H1 (cell line): ENCODE measurements at regions not wholly inside any gene's neighbourhood (a gene's known extent, or its start where the extent isn't known, plus 50 kb on each side); places are given as distances from the start of the nearest gene placed in this dataset.

Experiments
- CTCF ChIA-PET: fragments of 300-600 bp; sonication (Branson Sonifier 250); formaldehyde crosslinking; loops from one replicate; lab custom pipeline; 2021; ENCODE audit not compliant: partially characterized antibody; lab: Charles Lee
- POLR2A ChIA-PET: fragments of 300-600 bp; sonication (Branson Sonifier 250); formaldehyde crosslinking; loops from one replicate; lab custom pipeline; 2021; ENCODE audit warnings: inconsistent platforms; ENCODE audit not compliant: partially characterized antibody; lab: Charles Lee
- DNase-seq, 2 experiments: peaks; one replicate each; pipeline versions ENCODE4 v3.0.0 to v3.0.0-alpha.2; 2010 to 2022; ENCODE audit warnings: low spot score in 2 of 2, low read depth in 1 of 2, mixed read lengths in 1 of 2
- FAIRE-seq: peaks from 2 replicates; lab custom pipeline; 2011; peaks lifted over from hg19 to GRCh38; lab: Jason Lieb, UNC
- H2AFZ ChIP-seq: 2 replicates; pipeline ENCODE4 v1.8.1; 2012; ENCODE audit warnings: low read length, inconsistent platforms
- H2AK5ac ChIP-seq: 2 replicates; pipeline ENCODE4 v1.6.1; 2013; ENCODE audit warnings: low read depth, low read length
- H2BK120ac ChIP-seq: replicated peaks from 2 replicates; pipeline ENCODE3; 2013; ENCODE audit warnings: low read depth, low read length, inconsistent platforms
- H2BK12ac ChIP-seq: 2 replicates; pipeline ENCODE4 v1.6.1; 2013; ENCODE audit warnings: low read depth, low read length
- H2BK15ac ChIP-seq: 2 replicates; pipeline ENCODE4 v1.6.1; 2013; ENCODE audit warnings: low read length
- H2BK20ac ChIP-seq: 2 replicates; pipeline ENCODE4 v1.6.1; 2013; ENCODE audit warnings: low read length
- H2BK5ac ChIP-seq: 2 replicates; pipeline ENCODE4 v1.6.1; 2013; ENCODE audit warnings: low read depth, low read length
- H3K14ac ChIP-seq: 2 replicates; pipeline ENCODE4 v1.6.1; 2013; ENCODE audit warnings: inconsistent platforms; ENCODE audit not compliant: insufficient read length
- H3K18ac ChIP-seq: 2 replicates; pipeline ENCODE4 v1.6.1; 2013; ENCODE audit warnings: low read length; ENCODE audit errors: extremely low read depth
- H3K23ac ChIP-seq: 2 replicates; pipeline ENCODE4 v1.6.1; 2013; ENCODE audit warnings: inconsistent platforms; ENCODE audit not compliant: insufficient read length
- H3K23me2 ChIP-seq: 2 replicates; pipeline ENCODE4 v1.6.1; 2013; ENCODE audit warnings: low read depth, low read length
- H3K27ac ChIP-seq: 2 replicates; pipeline ENCODE4 v1.6.1; 2011; ENCODE audit warnings: low read depth, low read length, inconsistent platforms
- H3K27me3 ChIP-seq, 4 experiments: replicated peaks in 1 of 4; 1 replicate in 1 of 4; 2 replicates in 3 of 4; pipeline versions ENCODE4 v1.6.1 to v1.8.1; 2011 to 2013; ENCODE audit warnings: low read length in 3 of 4, mild to moderate bottlenecking in 3 of 4, inconsistent platforms in 2 of 4, mixed read lengths in 2 of 4, moderate library complexity in 1 of 4; ENCODE audit not compliant: control insufficient read depth in 3 of 4, insufficient read depth in 3 of 4; ENCODE audit errors: extremely low read depth in 1 of 4
- H3K36me3 ChIP-seq, 4 experiments: 2 replicates each; pipeline versions ENCODE4 v1.6.1 to v1.8.1; 2011 to 2013; ENCODE audit warnings: mild to moderate bottlenecking in 4 of 4, low read length in 3 of 4, moderate library complexity in 2 of 4, control low read depth in 1 of 4, inconsistent platforms in 1 of 4; ENCODE audit not compliant: insufficient read depth in 4 of 4, control insufficient read depth in 2 of 4
- H3K4ac ChIP-seq: replicated peaks from 2 replicates; pipeline ENCODE3; 2013; ENCODE audit warnings: low read length, low read depth, mixed read lengths, inconsistent platforms; ENCODE audit not compliant: insufficient read length
- H3K4me1 ChIP-seq, 4 experiments: replicated peaks in 1 of 4; 1 replicate in 1 of 4; 2 replicates in 3 of 4; pipeline versions ENCODE4 v1.6.1 to v1.8.1; 2011 to 2013; ENCODE audit warnings: low read length in 3 of 4, inconsistent platforms in 2 of 4, mixed read lengths in 1 of 4; ENCODE audit not compliant: insufficient read depth in 4 of 4, control insufficient read depth in 3 of 4
- H3K4me2 ChIP-seq, 2 experiments: 2 replicates each; pipeline versions ENCODE4 v1.6.1 to v1.8.1; 2011 to 2013; ENCODE audit warnings: low read depth in 2 of 2, low read length in 2 of 2, control low read depth in 1 of 2, inconsistent platforms in 1 of 2, mild to moderate bottlenecking in 1 of 2; ENCODE audit not compliant: insufficient read depth in 1 of 2
- H3K4me3 ChIP-seq, 4 experiments: fragments of 200-600, 300-600 bp in 1 of 4; sonication (generic), shearing (Covaris generic), sonication (Bioruptor Twin) in 1 of 4; 2 replicates each; pipeline versions ENCODE4 v1.5.1 to v1.8.1; 2011 to 2016; ENCODE audit warnings: low read length in 4 of 4, low read depth in 3 of 4, control low read depth in 2 of 4, inconsistent platforms in 2 of 4, mild to moderate bottlenecking in 2 of 4, mixed read lengths in 1 of 4, moderate library complexity in 1 of 4; ENCODE audit not compliant: insufficient read depth in 2 of 4; ENCODE audit errors: extremely low read depth in 1 of 4
- H3K56ac ChIP-seq: replicated peaks from 2 replicates; pipeline ENCODE3; 2013; ENCODE audit warnings: low read depth, mild to moderate bottlenecking, mixed read lengths, low read length, inconsistent platforms; ENCODE audit not compliant: insufficient read length
- H3K79me1 ChIP-seq: 2 replicates; pipeline ENCODE4 v1.6.1; 2013; ENCODE audit warnings: low read depth, low read length, control low read depth
- H3K79me2 ChIP-seq, 2 experiments: 2 replicates each; pipeline versions ENCODE4 v1.6.1 to v1.8.1; 2012 to 2013; ENCODE audit warnings: low read length in 2 of 2, mild to moderate bottlenecking in 2 of 2, inconsistent platforms in 1 of 2; ENCODE audit not compliant: insufficient read depth in 2 of 2, control insufficient read depth in 1 of 2
- H3K9ac ChIP-seq, 4 experiments: replicated peaks in 1 of 4; 1 replicate in 1 of 4; 2 replicates in 3 of 4; pipeline versions ENCODE4 v1.6.1 to v1.8.1; 2011 to 2013; ENCODE audit warnings: low read depth in 3 of 4, low read length in 3 of 4, control low read depth in 2 of 4, mild to moderate bottlenecking in 2 of 4, moderate library complexity in 2 of 4, inconsistent platforms in 1 of 4; ENCODE audit errors: extremely low read depth in 1 of 4
- H3K9me3 ChIP-seq, 2 experiments: 2 replicates each; pipeline versions ENCODE4 v1.6.1 to v1.8.1; 2012 to 2013; ENCODE audit warnings: mild to moderate bottlenecking in 2 of 2, moderate library complexity in 2 of 2, control low read depth in 1 of 2, inconsistent platforms in 1 of 2, low read depth in 1 of 2, low read length in 1 of 2, mixed read lengths in 1 of 2; ENCODE audit not compliant: insufficient read depth in 2 of 2
- H4K20me1 ChIP-seq, 2 experiments: replicated peaks in 1 of 2; 2 replicates each; pipeline versions ENCODE3 to v1.8.1; 2011 to 2013; ENCODE audit warnings: inconsistent platforms in 2 of 2, low read length in 2 of 2, mild to moderate bottlenecking in 1 of 2; ENCODE audit not compliant: insufficient read depth in 2 of 2, control insufficient read depth in 1 of 2
- H4K5ac ChIP-seq: 2 replicates; pipeline ENCODE4 v1.6.1; 2013; ENCODE audit warnings: low read length, low read depth, mixed read lengths, inconsistent platforms; ENCODE audit not compliant: insufficient read length
- H4K8ac ChIP-seq: 2 replicates; pipeline ENCODE4 v1.8.0; 2013; ENCODE audit warnings: mild to moderate bottlenecking, moderate library complexity, low read length, inconsistent platforms; ENCODE audit not compliant: insufficient read depth; ENCODE audit errors: extremely low read depth
- H4K91ac ChIP-seq: replicated peaks from 2 replicates; pipeline ENCODE3; 2013; ENCODE audit warnings: low read length, mixed read lengths, inconsistent platforms; ENCODE audit not compliant: insufficient read length
- FOSL1 ChIP-seq: IDR thresholded peaks from 2 replicates; pipeline ENCODE4 v1.6.1; 2011; ENCODE audit warnings: mild to moderate bottlenecking, low read depth, low read length, moderate library complexity; ENCODE audit not compliant: insufficient read depth
- SAP30 ChIP-seq: fragments of 300-600 bp; sonication (generic); IDR thresholded peaks from 2 replicates; pipeline ENCODE4 v1.7.1; 2012; ENCODE audit warnings: low read length, moderate library complexity, mild to moderate bottlenecking, inconsistent platforms; ENCODE audit not compliant: insufficient read depth, insufficient replicate concordance
- SUZ12 ChIP-seq: fragments of 200-600 bp; sonication (generic); IDR thresholded peaks from 2 replicates; pipeline ENCODE4 v1.6.1; 2012; ENCODE audit warnings: mild to moderate bottlenecking, inconsistent platforms, low read length, moderate library complexity, mixed read lengths
- TEAD4 ChIP-seq: IDR thresholded peaks from 2 replicates; pipeline ENCODE4 v1.6.1; 2012; ENCODE audit warnings: low read depth, low read length, inconsistent platforms, mixed read lengths
- WGBS, 2 experiments: shearing (Covaris generic) in 1 of 2; methylation state at CpG; one replicate each; pipeline versions ENCODE4 v1.1.6 to v1.1.7; 2013 to 2015; ENCODE audit warnings: low lambda C conversion rate in 2 of 2, mixed read lengths in 2 of 2, inconsistent platforms in 1 of 2, low coverage in 1 of 2, missing lambda C conversion rate in 1 of 2; ENCODE audit not compliant: insufficient replicate concordance in 2 of 2, insufficient coverage in 1 of 2, insufficient read length in 1 of 2; ENCODE audit errors: extremely low coverage in 1 of 2, missing lambda C conversion rate in 1 of 2; 5-methylcytosine and 5-hydroxymethylcytosine counted together

- no peak overlapping the region for H2BK12ac ChIP-seq
- no peak for DNase-seq
- H2BK20ac ChIP-seq: no peak overlapping the region
- H4K91ac ChIP-seq: no peak overlapping the region
- no peaks in the 10 kb centered on the region for H3K27me3 ChIP-seq
- no peaks in the 10 kb centered on the region for H3K4me1 ChIP-seq
- 96% methylated on average over 5 of the region's 5 CpGs; no CpG with 5 or more reads in 1 of the 2 experiments for WGBS, 2 experiments
- no peak overlapping the region for H3K4me3 ChIP-seq
- H3K4ac ChIP-seq: no peak overlapping the region
- H4K8ac ChIP-seq: no peak overlapping the region
- no peak overlapping the region for H3K18ac ChIP-seq
- H2BK15ac ChIP-seq: no peak overlapping the region
- H3K4me2 ChIP-seq: no peak overlapping the region
- no peaks in the 10 kb centered on the region for H3K79me2 ChIP-seq
- TF ChIP-seq FOSL1 (no peak), SAP30 (no peak), SUZ12 (no peak), TEAD4 (no peak)
- no peak overlapping the region for H2BK120ac ChIP-seq
- H3K36me3 ChIP-seq: no peaks in the 10 kb centered on the region
- H3K79me1 ChIP-seq: no peaks in the 10 kb centered on the region
- CTCF ChIA-PET: interaction anchor here (0.7 to 3.4 kb wide), 31 partner anchors 8 to 192 kb away, joined by 3 to 24 read pairs (median 5); no protein-coding TSS in a partner anchor
- POLR2A ChIA-PET: interaction anchor here (0.8 to 1.2 kb wide), 2 partner anchors 43 to 67 kb away, joined by 3 read pairs; no protein-coding TSS in a partner anchor
- no peak for FAIRE-seq
- no peak overlapping the region for H3K14ac ChIP-seq
- H4K20me1 ChIP-seq: no peaks in the 10 kb centered on the region
- H4K5ac ChIP-seq: no peak overlapping the region
- no peak overlapping the region for H2BK5ac ChIP-seq
- H2AK5ac ChIP-seq: no peak overlapping the region
- no peak overlapping the region for H2AFZ ChIP-seq
- H3K9ac ChIP-seq: no peak overlapping the region
- no peak overlapping the region for H3K56ac ChIP-seq
- H3K23ac ChIP-seq: no peak overlapping the region
- no peak overlapping the region for H3K27ac ChIP-seq
- H3K23me2 ChIP-seq: no peaks in the 10 kb centered on the region
- H3K9me3 ChIP-seq: no peaks in the 10 kb centered on the region; a peak in 1 of 4 replicates
Measured at GRCh38 chr6:166075925-166076324, 91.7 kb downstream of the TBXT start.
